GM23338 (cell line): ENCODE measurements at regions not wholly inside any gene's neighbourhood (a gene's known extent, or its start where the extent isn't known, plus 50 kb on each side); places are given as distances from the start of the nearest gene placed in this dataset.
"Not testable (repeated sequence)": the region's sequence is repeated elsewhere in the genome, so short reads cannot be mapped to it uniquely, and the experiment has no call there.

Experiments
- ATAC-seq: fragments of 200-7000 bp; cut with Tn5 transposase; 3 replicates; pipeline ENCODE4 v1.9.1; 2020
- DNase-seq: peaks from one replicate; pipeline ENCODE4 v3.0.0-alpha.2; 2015; ENCODE audit warnings: low spot score
- H2AFZ ChIP-seq: fragments of 200-600 bp; sonication (generic); 2 replicates; pipeline ENCODE4 v1.8.0; 2016; ENCODE audit warnings: antibody characterized with exemption, mild to moderate bottlenecking, moderate library complexity
- H3F3A ChIP-seq: fragments of 200-600 bp; sonication (generic); replicated peaks from 2 replicates; pipeline ENCODE4 v1.8.0; 2017; ENCODE audit warnings: antibody characterized with exemption, mixed run types, low read depth
- H3K27ac ChIP-seq: fragments of 200-600 bp; sonication (generic); 2 replicates; pipeline ENCODE4 v1.6.1; 2016; ENCODE audit warnings: low read depth
- H3K27me3 ChIP-seq: fragments of 200-600 bp; sonication (generic); 2 replicates; pipeline ENCODE4 v1.8.0; 2016; ENCODE audit warnings: mild to moderate bottlenecking, mixed run types, moderate library complexity; ENCODE audit not compliant: insufficient read depth
- H3K36me3 ChIP-seq: fragments of 200-600 bp; sonication (generic); 2 replicates; pipeline ENCODE4 v1.8.0; 2016; ENCODE audit warnings: mild to moderate bottlenecking; ENCODE audit not compliant: insufficient read depth
- H3K4me1 ChIP-seq: fragments of 200-600 bp; sonication (generic); 2 replicates; pipeline ENCODE4 v1.8.0; 2016; ENCODE audit warnings: mild to moderate bottlenecking, moderate library complexity; ENCODE audit not compliant: insufficient read depth
- H3K4me2 ChIP-seq: fragments of 200-600 bp; sonication (generic); 2 replicates; pipeline ENCODE4 v1.7.1; 2017; ENCODE audit warnings: mixed run types
- H3K4me3 ChIP-seq: fragments of 200-600 bp; sonication (generic); 2 replicates; pipeline ENCODE4 v1.6.1; 2016; ENCODE audit warnings: mixed run types
- H3K79me2 ChIP-seq: fragments of 200-600 bp; sonication (generic); replicated peaks from 2 replicates; pipeline ENCODE4 v1.8.0; 2017; ENCODE audit warnings: mild to moderate bottlenecking; ENCODE audit not compliant: insufficient read depth
- H3K9me2 ChIP-seq: fragments of 200-600 bp; sonication (generic); 2 replicates; pipeline ENCODE4 v1.8.0; 2017; ENCODE audit not compliant: insufficient read depth
- H4K20me1 ChIP-seq: fragments of 200-600 bp; sonication (generic); replicated peaks from 2 replicates; pipeline ENCODE4 v1.8.0; 2017; ENCODE audit warnings: mild to moderate bottlenecking; ENCODE audit not compliant: insufficient read depth
- H3K27ac Mint-ChIP-seq: 2 replicates; pipeline ENCODE4 v1.8.0; 2020; ENCODE audit warnings: inconsistent platforms, mild to moderate bottlenecking, moderate library complexity, mixed read lengths
- H3K27me3 Mint-ChIP-seq: 3 replicates; pipeline ENCODE4 v1.8.0; 2022; ENCODE audit warnings: low read depth, mild to moderate bottlenecking, moderate library complexity, mixed read lengths, inconsistent platforms; ENCODE audit not compliant: insufficient read depth, poor library complexity
- H3K36me3 Mint-ChIP-seq: 3 replicates; pipeline ENCODE4 v1.8.0; 2021; ENCODE audit warnings: low read depth, mild to moderate bottlenecking, inconsistent platforms, moderate library complexity, mixed read lengths
- H3K4me1 Mint-ChIP-seq: 3 replicates; pipeline ENCODE4 v1.8.0; 2020; ENCODE audit warnings: mild to moderate bottlenecking, inconsistent platforms, mixed read lengths
- H3K4me3 Mint-ChIP-seq: 3 replicates; pipeline ENCODE4 v1.8.0; 2021; ENCODE audit warnings: moderate library complexity, mild to moderate bottlenecking, inconsistent platforms, mixed read lengths
- H3K9me3 Mint-ChIP-seq: 3 replicates; pipeline ENCODE4 v1.8.0; 2020; ENCODE audit warnings: moderate library complexity, mild to moderate bottlenecking, inconsistent platforms, mixed read lengths

GRCh38 chr1:224023122-224023521 is 90.8 kb upstream of the FBXO28 start:
- H4K20me1 ChIP-seq, H3K4me2 ChIP-seq, ATAC-seq, H2AFZ ChIP-seq, H3K4me1 Mint-ChIP-seq, DNase-seq, H3F3A ChIP-seq, H3K9me3 Mint-ChIP-seq, H3K27ac ChIP-seq, H3K79me2 ChIP-seq, H3K4me1 ChIP-seq, H3K36me3 Mint-ChIP-seq, H3K27me3 ChIP-seq, H3K4me3 ChIP-seq, H3K27ac Mint-ChIP-seq, H3K9me2 ChIP-seq, H3K36me3 ChIP-seq, H3K27me3 Mint-ChIP-seq, H3K4me3 Mint-ChIP-seq: not testable (repeated sequence)

DNA sequence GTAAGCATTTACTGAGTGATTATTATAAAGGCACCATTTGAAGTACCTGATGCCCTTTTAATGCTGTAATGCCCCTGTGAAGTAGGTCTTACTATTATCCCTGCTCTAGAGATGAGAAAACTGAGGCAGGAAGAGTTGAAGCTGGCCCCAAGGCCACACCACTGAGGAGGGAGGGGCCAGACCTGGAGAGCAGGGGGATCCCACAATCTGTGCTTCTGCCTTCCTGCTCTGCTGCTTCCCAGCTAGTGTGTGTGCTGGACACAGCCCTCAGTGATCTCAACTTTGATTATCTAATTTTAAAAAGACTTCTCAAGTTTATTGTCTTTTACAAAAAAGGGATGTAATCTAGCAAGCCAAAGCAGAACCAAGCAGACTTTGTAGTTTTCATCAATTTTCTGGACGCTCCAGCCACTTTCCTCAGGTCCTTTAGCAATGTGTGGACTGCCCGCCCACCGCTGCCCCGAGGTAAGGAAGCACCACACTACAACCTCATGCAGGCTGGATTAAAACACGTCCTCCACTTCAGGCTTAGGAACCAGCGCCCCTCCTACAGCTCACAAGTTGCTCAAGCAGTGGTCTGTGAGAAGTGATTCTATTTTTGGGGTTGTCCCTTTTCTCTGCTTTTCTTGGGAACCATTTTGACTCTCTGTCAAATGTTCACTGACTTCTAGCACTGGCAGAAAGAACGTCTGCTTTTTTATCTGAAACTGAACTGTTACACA is 91.5 kb upstream of the FBXO28 start:
- not testable (repeated sequence) for H3F3A ChIP-seq, H3K9me3 Mint-ChIP-seq, DNase-seq, H3K9me2 ChIP-seq, H3K36me3 ChIP-seq, H3K36me3 Mint-ChIP-seq, H3K27ac Mint-ChIP-seq, H3K4me3 ChIP-seq, H3K4me2 ChIP-seq, H3K4me1 ChIP-seq, H4K20me1 ChIP-seq, H2AFZ ChIP-seq, H3K4me3 Mint-ChIP-seq, H3K27ac ChIP-seq, H3K27me3 ChIP-seq, H3K4me1 Mint-ChIP-seq, H3K79me2 ChIP-seq, H3K27me3 Mint-ChIP-seq
- ATAC-seq: peak; percentile 82

DNA sequence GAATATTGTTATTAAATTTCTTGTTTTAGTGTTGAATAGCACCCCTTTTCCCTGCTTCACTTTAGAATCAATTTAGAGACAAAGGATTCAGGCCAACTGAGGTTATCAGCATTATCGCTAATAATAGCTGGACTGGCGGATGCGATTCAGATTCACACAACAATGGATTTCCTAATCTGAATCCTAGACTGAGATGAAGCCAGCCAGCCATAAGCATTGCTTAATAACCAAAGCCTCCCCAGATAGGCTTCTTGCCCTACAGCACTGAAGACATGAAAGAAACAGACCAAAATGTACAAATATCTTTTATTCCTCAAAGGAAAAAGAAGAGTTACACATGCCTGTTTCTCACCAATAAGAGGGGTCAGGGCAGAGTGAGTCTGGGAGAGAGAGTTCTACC is 94.0 kb upstream of the FBXO28 start:
- H2AFZ ChIP-seq, H3K9me2 ChIP-seq, H3K27ac Mint-ChIP-seq, DNase-seq, H3K79me2 ChIP-seq, H3K27me3 Mint-ChIP-seq, H3K4me1 ChIP-seq, H3F3A ChIP-seq, H3K27ac ChIP-seq, H3K36me3 Mint-ChIP-seq, H3K4me3 ChIP-seq, H3K36me3 ChIP-seq, H3K4me3 Mint-ChIP-seq, H4K20me1 ChIP-seq, ATAC-seq, H3K27me3 ChIP-seq, H3K4me2 ChIP-seq, H3K4me1 Mint-ChIP-seq: not testable (repeated sequence)
- H3K9me3 Mint-ChIP-seq: peaks cover 11% of the 10 kb centered on the region

DNA sequence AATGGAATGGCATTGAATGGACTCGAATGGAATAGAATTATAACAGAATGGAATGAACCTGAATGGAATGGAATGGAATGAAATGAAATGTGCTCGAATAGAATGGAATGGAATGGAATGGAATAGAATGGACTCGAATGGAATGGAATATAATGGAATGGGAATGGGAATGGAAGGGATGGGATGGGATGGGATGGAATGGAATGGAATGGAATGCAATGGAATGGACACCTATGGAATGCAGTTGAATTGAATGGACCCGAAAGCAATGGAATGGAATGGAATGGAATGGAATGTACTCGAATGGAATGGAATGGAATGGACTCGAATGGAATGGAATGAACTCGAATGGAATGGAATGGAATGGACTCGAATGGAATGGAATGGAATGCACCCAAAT is 98.1 kb upstream of the FBXO28 start:
- not testable (repeated sequence) for DNase-seq

More for the DNA sequence above, 98.1 kb upstream of the FBXO28 start:
- not testable (repeated sequence) for ATAC-seq, H3K27ac ChIP-seq, H3K4me2 ChIP-seq, H3K36me3 Mint-ChIP-seq, H2AFZ ChIP-seq, H3K4me1 ChIP-seq, H4K20me1 ChIP-seq, H3K36me3 ChIP-seq, H3K79me2 ChIP-seq, H3K27me3 ChIP-seq, H3K4me1 Mint-ChIP-seq, H3K27me3 Mint-ChIP-seq, H3K27ac Mint-ChIP-seq, H3F3A ChIP-seq, H3K9me2 ChIP-seq, H3K4me3 ChIP-seq, H3K4me3 Mint-ChIP-seq
- H3K9me3 Mint-ChIP-seq: peaks cover 11% of the 10 kb centered on the region
